ENCODE measurements at regions not wholly inside any gene's neighbourhood (a gene's known extent, or its start where the extent isn't known, plus 50 kb on each side); places are given as distances from the start of the nearest gene placed in this dataset.

- no peaks in the 10 kb centered on the region for H3K4me1 Mint-ChIP-seq
Measured at GRCh38 chr9:85215961-85216360, 525.8 kb downstream of the AGTPBP1 start.

GRCh38 chr9:85215416-85215815, 526.3 kb downstream of the AGTPBP1 start:
- H4K20me1 ChIP-seq (ENCODE audit: insufficient read depth, low read length): no peaks in the 10 kb centered on the region
- H2AFZ ChIP-seq (ENCODE audit: insufficient read depth, low read depth, low read length, poor library complexity, severe bottlenecking): no peak overlapping the region
- Mint-ChIP-seq H3K36me3 (no peaks in the 10 kb centered on the region), H3K27ac (no peak overlapping the region), H3K4me3 (no peak overlapping the region), H3K9me3 (peaks cover 0 to 2% (median 0%) of the 10 kb centered on the region in 7 donors), H3K27me3 (ENCODE audit: low read depth in 3 of 3) (peaks cover 0 to 2% (median 2%) of the 10 kb centered on the region in 3 donors), H3K4me1 (no peaks in the 10 kb centered on the region)
- H3K4me2 ChIP-seq (replicated peaks; ENCODE audit: extremely low read depth, low read length, poor library complexity, severe bottlenecking): no peak overlapping the region
- no peak overlapping the region for H3K9ac ChIP-seq (ENCODE audit: insufficient read depth, low read length, poor library complexity, severe bottlenecking)
- no peaks in the 10 kb centered on the region for H3K4me1 ChIP-seq (ENCODE audit: control insufficient read depth in 1 of 2, insufficient read depth in 2 of 2, low read length in 2 of 2)
- no peaks in the 10 kb centered on the region for H3K27me3 ChIP-seq (ENCODE audit: control insufficient read depth in 2 of 2, insufficient read depth in 2 of 2, low read length in 2 of 2)
- H3K9me3 ChIP-seq (replicated peaks in 1 of 2; ENCODE audit: control insufficient read depth in 1 of 2, insufficient read depth in 1 of 2, low read length in 2 of 2): no peaks in the 10 kb centered on the region
- H3K79me2 ChIP-seq (ENCODE audit: insufficient read depth, low read length): no peaks in the 10 kb centered on the region
- no peaks in the 10 kb centered on the region for H3K36me3 ChIP-seq (replicated peaks in 1 of 2; ENCODE audit: control insufficient read depth in 1 of 2, insufficient read depth in 2 of 2, low read length in 2 of 2)
- TF ChIP-seq, protein P1, sequence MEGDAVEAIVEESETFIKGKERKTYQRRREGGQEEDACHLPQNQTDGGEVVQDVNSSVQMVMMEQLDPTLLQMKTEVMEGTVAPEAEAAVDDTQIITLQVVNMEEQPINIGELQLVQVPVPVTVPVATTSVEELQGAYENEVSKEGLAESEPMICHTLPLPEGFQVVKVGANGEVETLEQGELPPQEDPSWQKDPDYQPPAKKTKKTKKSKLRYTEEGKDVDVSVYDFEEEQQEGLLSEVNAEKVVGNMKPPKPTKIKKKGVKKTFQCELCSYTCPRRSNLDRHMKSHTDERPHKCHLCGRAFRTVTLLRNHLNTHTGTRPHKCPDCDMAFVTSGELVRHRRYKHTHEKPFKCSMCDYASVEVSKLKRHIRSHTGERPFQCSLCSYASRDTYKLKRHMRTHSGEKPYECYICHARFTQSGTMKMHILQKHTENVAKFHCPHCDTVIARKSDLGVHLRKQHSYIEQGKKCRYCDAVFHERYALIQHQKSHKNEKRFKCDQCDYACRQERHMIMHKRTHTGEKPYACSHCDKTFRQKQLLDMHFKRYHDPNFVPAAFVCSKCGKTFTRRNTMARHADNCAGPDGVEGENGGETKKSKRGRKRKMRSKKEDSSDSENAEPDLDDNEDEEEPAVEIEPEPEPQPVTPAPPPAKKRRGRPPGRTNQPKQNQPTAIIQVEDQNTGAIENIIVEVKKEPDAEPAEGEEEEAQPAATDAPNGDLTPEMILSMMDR (IDR thresholded peaks at IDR 0.05): no peak
- no peak overlapping the region for H3K4me3 ChIP-seq (replicated peaks in 1 of 3; ENCODE audit: low read depth in 2 of 3, low read length in 3 of 3)
- intact Hi-C loops (cut with micrococcal nuclease): no loop called here
- DNase-seq: no peak
- H3K27ac ChIP-seq (ENCODE audit: low read depth in 1 of 2, low read length in 2 of 2): no peak overlapping the region
- WGBS (ENCODE audit: insufficient coverage): no CpG with 5 or more reads among the region's 4 CpGs

More at GRCh38 chr9:85215961-85216360, 525.8 kb downstream of the AGTPBP1 start:
- Mint-ChIP-seq H3K27ac (no peak overlapping the region), H3K4me3 (no peak overlapping the region), H3K27me3 (ENCODE audit: low read depth in 3 of 3) (peaks cover 0 to 2% (median 2%) of the 10 kb centered on the region in 3 donors), H3K36me3 (no peaks in the 10 kb centered on the region), H3K9me3 (peaks cover 0 to 2% (median 0%) of the 10 kb centered on the region in 7 donors)
- Histone ChIP-seq H3K9me3 (replicated peaks in 1 of 2; ENCODE audit: control insufficient read depth in 1 of 2, insufficient read depth in 1 of 2, low read length in 2 of 2) (no peaks in the 10 kb centered on the region), H3K27me3 (ENCODE audit: control insufficient read depth in 2 of 2, insufficient read depth in 2 of 2, low read length in 2 of 2) (no peaks in the 10 kb centered on the region), H3K27ac (ENCODE audit: low read depth in 1 of 2, low read length in 2 of 2) (no peak overlapping the region), H3K9ac (ENCODE audit: insufficient read depth, low read length, poor library complexity, severe bottlenecking) (no peak overlapping the region), H3K36me3 (replicated peaks in 1 of 2; ENCODE audit: control insufficient read depth in 1 of 2, insufficient read depth in 2 of 2, low read length in 2 of 2) (no peaks in the 10 kb centered on the region), H2AFZ (ENCODE audit: insufficient read depth, low read depth, low read length, poor library complexity, severe bottlenecking) (no peak overlapping the region), H3K79me2 (ENCODE audit: insufficient read depth, low read length) (no peaks in the 10 kb centered on the region), H3K4me2 (replicated peaks; ENCODE audit: extremely low read depth, low read length, poor library complexity, severe bottlenecking) (no peak overlapping the region), H3K4me1 (ENCODE audit: control insufficient read depth in 1 of 2, insufficient read depth in 2 of 2, low read length in 2 of 2) (no peaks in the 10 kb centered on the region), H4K20me1 (ENCODE audit: insufficient read depth, low read length) (no peaks in the 10 kb centered on the region), H3K4me3 (replicated peaks in 1 of 3; ENCODE audit: low read depth in 2 of 3, low read length in 3 of 3) (no peak overlapping the region)
- no peak for DNase-seq
- intact Hi-C loops (cut with micrococcal nuclease): no loop called here
- TF ChIP-seq, protein P1 (IDR thresholded peaks at IDR 0.05): no peak

Data from CD14-positive monocyte (primary cell).